NCI-H82 treated with DMSO at 0.1 percent for 48 hours (cell line): ENCODE measurements at regions not wholly inside any gene's neighbourhood (a gene's known extent, or its start where the extent isn't known, plus 50 kb on each side); places are given as distances from the start of the nearest gene placed in this dataset.
"Not testable (repeated sequence)": the region's sequence is repeated elsewhere in the genome, so short reads cannot be mapped to it uniquely, and the experiment has no call there.

ENCODE experiments used
- DNase-seq: peaks from one replicate; lab custom pipeline; 2025; ENCODE audit not compliant: unreplicated experiment; lab: John Stamatoyannopoulos, UW

DNA sequence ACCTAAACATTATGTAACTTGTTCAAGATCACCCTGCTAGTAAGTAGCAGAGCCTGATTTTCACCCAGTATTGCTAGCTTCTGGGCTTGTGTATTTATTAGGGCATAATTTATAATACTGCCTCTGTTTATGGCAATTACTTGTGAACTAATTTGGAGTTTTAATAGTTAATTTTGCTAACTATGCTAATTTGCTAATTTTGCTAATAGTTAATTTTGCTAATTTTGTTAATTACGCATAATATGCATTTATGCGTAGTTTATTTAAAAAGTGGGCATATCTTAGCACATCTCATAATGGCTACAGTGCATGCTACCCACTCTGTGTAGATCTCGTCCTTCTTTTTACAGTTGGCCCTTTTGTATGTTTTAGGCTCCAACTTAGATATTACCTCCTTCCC lies 898.1 kb upstream of the EPHA5 start:
- DNase-seq = no peak

DNA sequence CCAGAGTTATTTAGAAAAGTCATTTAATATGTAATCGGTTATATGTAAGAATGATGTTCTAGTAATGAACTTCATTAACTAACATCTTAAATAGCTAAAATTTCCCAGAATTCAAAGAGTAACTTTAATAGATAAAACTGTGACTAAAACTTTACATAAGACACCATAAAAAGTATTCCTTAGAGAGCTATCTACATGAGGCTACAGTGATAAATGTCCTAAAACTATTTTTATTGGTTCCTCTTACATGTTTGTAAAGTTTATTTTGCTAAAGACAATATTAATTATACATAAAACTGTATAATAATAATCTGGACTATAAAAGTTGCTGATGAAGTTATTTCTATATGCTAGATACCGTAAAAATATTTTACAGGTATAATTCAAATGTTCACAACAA lies 897.7 kb upstream of the EPHA5 start:
- DNase-seq = no peak

DNA sequence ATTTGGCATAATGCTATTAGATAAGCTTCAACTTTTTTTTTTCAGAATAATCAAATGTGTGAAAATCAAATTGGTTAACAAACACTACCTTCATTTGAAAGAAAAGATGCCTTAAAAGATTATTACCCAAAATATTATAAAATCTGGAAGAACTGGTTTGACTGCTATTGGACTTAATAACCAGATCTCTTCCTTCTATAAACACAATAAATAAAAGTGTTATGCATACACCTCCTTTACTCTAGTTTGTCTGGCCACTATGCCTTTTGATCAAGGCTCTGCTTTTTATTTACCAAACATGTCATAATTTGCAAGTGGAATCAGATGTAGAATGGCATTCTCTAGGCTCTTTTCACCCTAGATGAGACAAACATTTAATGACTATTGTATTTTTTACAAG lies 897.3 kb upstream of the EPHA5 start:
- DNase-seq = no peak

DNA sequence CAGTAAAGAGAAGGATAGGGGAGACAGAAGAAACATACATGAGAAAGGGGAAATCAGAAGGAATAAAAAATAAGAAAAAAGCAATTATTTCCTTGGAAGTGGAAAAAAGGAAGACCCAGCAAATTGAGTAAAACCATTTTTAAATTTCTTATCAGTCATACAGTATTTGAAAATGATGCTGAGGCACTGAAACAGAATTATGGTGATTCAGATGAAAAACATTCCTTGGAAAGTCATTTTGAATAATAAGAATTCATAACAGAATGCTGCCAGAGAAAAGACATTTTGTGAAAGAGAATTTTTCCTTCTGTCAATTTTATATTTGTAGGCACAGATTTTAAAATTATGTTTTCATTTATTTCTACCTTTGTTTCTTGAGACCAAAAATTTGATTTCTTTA lies 895.5 kb upstream of the EPHA5 start:
- DNase-seq = no peak

DNA sequence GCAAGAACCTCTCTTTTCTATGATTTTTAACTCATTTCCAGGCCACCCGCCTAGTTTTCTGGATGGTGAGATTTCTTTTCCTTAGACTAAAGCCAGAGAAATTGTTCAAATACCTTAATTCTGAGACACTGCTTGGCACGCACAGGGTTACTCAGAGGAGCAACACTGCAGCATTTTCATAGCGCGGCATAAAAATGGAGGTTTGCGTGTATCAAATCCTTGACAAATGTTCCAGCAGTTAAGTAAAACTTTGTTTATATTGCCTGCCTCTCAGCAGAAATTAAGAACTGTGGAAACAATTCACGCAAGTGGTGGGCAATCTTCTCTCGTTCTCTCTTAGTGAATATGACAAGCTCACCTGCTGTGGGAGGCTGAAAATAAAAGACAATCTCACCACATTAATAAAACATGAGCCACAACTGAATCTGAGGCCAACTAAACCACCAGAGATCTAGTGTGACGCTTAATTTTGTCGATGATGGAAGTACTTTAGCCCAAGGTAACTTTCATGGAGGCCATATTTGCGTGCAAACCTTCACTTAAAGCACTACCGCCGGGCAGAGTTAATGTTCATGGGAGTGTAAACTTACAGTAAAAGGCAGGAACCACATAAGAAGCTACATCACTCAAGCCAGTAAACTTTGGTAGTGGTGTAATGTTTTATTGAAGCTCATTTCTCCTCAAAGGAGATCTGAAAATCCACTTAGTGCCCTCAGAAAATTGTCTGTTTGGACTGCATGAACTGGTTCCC lies 894.8 kb upstream of the EPHA5 start:
- DNase-seq = no peak

DNA sequence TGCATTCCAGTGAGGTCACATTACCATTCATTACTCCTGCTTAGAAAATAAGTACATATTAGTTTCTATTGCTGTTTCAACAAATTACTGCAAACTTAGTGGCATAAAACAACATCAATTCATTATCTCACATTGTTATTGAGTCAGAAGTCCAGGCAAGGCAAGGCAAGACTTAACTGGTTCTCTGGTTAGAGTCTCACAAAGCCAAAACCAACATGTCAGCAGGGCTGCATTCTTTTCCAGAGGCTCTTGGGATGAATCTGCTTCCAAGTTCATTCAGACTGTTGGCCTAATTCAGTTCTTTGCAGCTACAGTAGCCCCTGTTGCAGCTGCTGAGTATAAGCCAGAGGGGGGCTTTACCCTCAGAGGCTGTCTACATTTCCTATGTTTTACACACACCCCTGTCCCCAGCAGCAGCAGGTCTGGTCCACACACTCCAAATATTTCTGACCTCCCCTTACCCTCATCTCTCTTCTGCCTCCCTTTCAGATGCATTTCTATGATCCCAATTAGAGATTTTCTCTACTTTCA lies 892.1 kb upstream of the EPHA5 start:
- DNase-seq = no peak

DNA sequence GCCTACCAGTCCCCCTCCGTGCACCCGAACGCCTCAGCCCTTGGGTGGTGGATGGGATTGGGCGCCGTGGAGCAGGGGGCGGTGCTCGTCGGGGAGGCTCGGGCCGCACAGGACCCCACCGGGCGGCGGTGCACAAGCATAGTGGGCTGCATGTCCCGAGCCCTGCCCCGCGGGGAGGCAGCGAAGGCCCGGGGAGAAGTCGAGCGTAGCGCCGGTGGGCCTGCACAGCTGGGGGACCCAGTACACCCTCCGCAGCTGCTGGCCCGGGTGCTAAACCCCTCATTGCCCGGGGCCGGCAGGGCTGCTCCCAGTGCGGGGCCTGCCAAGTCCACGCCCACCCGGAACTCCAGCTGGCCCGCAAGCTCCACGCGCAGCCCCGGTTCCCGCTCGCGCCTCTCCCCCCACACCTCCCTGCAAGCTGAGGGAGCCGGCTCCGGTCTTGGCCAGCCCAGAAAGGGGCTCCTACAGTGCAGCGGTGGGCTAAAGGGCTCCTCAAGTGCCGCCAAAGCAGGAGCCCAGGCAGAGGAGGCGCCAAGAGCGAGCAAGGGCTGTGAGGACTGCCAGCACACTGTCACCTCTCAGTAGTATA lies 891.3 kb upstream of the EPHA5 start:
- not testable (repeated sequence) for DNase-seq

DNA sequence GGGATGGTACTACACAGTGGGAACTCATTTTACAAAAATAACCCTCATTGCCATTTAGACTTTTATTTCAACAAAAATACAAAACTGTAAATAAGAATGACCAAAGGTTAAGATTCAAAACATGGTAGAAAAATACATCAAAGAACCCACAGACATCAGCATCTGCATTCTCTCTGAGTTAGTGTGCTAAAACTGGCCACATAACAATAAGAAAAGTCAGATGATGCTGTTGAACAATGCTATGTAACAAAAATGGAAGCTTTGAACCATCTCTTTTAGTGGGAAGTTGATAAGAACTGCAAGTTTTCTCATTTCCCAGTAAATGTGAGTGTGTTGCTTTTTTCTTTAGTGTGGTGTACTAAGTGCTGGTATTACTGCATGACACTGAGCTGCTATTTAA lies 888.4 kb upstream of the EPHA5 start:
- no peak for DNase-seq

DNA sequence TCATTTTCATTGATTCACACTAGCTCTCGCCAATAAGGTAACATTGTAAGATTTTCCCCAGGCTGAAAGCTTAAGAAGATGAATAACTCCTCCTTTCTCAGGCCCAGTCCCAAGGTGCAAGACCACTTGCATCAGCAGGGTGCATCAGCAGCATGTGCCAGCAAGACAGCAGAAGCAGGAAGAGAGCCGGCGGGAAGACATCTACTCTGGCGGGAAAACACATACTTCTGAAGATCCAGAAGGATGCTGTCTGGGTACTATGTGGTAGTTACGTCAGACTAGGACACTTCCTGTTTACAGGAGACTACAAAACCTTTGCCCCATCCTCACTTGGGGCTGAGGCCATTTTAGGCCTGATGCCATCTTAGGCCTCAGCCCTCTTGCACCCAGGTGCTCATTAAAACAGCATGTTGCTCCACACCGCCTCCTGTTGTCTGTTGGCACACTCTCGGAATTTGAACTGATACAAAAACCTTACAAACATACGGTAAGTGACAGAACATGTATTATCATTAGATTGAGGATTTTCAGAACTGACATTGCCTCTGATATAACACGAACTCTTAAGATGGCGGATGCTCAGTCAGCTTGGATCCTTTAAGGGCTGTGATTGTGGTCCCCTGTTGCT lies 886.5 kb upstream of the EPHA5 start:
- DNase-seq = no peak

DNA sequence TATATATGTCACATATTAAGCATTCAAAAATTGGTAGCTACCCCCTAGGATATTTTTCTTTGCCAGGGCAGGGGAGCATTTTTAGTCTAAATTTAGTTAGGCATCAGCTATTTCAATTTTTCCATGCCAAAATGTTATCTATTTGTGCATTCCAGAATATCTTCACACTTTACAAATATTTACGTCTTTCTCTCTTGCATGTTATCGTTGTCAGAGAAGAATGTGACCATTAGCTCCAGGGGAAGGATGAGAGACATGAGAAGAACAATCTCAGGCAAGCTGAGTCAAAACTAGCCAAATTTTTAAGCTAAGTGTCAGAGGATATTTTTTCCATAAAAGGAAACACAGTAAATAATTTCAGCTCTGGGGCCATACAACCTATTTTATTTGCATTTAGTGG lies 885.0 kb upstream of the EPHA5 start:
- DNase-seq = no peak

DNA sequence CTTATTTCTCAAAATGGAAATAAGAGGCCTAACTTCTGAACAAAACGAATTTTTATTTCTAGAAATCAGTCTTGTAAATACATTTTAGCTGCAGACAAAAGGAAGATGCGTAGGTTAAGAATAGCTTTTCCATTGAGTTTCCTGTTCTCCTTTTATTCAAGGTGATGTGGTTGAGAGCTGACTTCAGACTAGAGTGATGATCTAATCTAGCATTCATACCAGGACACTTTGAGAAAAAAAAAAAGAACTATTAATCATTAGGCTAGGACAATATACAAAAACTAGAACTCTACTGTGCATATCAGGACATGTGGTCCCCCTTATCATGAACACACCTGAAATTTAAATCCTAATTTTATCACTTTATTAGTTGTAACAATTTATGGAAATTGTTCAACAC lies 884.5 kb upstream of the EPHA5 start:
- no peak for DNase-seq

DNA sequence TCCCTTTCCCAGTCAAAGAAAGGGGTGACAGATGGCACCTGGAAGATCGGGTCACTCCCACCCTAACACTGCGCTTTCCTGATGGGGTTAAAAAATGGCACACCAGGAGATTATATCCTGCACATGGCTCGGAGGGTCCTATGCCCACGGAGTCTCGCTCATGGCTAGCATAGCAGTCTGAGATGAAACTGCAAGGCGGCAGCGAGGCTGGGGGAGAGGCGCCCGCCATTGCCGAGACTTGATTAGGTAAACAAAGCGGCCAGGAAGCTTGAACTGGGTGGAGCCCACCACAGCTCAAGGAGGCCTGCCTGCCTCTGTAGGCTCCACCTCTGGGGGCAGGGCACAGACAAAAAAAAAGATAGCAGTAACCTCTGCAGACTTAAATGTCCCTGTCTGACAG lies 875.0 kb upstream of the EPHA5 start:
- DNase-seq = not testable (repeated sequence)

DNA sequence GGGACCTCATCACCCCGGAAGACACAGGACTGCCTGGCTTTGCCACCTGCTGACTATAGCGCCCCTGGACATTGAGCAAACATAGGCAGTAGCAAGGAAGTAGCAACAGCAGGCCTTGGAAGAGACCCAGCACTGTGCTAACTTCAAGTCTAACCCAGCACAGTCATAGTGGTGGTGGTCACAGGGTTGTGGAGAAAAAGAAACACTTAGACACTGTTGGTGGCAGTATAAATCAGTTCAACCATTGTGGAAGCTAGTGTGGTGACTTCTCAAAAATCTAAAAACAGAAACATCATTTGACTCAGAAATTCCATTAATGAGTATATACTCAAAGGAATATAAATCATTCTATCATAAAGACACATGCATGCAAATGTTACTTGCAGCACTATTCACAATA lies 874.0 kb upstream of the EPHA5 start:
- no peak for DNase-seq

DNA sequence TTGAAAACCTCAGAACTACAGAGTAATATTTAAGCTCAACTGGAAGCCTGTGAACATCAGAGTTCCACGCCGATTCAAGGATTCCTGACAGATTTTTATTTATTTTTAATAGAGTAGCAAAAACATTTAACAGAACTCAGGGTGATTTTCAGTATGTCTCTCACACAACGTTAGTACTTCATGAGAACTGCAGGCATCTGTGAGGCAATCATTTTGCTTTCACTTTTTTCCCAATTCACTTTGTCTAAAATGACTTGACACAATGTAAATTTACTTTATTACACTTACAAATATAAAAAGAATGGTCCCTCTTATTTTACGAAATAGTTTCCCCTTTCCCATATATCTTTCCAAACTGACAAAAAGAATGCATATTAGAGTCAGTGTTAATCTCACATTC lies 869.5 kb upstream of the EPHA5 start:
- no peak for DNase-seq

DNA sequence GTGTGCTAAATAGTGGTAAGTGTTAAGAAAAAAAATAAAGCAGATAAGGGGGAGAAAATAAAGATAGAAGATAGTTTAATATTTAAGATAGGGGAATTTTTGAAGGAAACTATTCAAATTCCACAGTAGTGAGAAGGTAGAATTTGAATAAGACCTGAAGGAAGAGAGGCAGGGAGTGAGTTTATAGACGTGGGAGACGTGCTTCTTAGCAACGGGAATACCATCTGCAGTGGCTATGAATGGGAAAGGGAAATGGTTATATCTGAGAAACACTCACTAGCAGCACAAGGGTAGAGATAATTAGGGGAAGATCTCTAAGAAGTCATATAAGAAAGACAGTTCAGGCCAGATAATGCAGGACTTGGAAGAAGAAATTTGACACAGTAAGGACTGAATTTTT lies 854.5 kb upstream of the EPHA5 start:
- DNase-seq = no peak

DNA sequence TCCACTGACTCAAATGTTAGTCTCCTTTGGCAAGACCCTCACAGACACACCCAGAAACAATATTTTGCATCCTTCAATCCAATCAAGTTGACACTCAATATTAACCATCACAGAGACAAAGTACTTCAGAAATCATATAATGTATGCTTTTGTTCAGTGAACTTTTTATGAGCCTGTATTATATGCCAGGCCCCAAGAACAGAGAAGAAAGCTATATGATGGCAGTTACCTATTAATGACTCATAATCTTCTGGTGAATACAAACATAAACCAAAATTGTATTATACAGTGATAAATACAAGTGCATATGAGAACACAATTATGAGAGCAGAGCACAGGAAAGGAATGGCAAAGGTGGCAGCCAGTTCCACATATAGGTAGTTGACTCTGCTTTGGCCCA lies 852.0 kb upstream of the EPHA5 start:
- DNase-seq = no peak

DNA sequence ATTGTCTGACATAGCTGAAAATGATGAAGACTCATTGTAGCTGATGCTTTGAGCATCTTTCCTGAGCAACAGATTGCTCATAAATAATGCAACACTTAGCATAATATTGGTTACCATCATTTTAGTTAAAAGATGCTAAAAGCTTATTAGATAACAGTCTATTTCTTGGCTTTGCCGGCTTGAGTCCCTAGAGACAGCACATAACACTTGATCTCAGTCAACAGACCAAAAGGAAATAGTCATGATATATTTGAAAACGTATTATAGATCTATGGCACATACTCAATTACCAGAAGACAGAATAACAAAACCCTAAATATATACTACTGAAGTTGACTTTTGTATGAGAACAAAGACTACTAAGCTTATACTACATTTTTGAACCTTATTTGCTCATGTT lies 846.7 kb upstream of the EPHA5 start:
- no peak for DNase-seq

DNA sequence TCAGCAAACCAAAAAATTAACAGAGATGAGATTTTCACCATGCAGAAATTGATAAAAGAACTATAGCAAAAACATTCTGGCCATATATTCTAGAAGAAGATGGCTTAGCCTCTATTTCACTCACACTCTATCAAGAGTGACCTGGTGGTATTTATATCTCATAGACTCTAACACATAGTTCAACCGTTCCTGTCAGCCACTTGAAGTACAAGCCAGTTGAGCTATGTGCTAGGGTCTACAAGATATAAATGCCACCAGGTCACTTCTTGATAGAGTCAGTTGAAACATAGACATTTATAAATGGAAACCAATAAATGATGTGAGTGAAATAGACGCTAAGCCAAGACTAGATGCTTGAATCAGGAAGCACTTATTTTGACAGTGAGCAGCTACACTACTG lies 836.7 kb upstream of the EPHA5 start:
- DNase-seq = no peak

DNA sequence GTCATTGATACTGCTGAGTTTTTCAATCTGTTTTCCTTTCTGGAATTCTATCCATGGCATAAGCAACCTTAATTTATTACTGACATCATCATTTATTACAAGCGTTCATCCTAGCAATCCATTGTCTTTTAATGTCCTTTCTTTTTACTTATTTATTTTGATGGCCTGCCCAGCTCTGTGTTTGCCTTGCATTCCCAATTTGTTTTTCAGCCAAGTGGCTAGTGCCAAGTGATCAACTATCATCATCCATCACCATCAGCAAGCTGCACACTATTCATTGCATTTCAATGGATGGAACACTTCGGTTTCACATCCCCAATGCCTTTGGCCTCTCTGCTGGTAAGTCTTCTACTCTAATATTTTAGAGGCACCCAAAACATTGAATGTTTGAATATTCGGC lies 831.7 kb upstream of the EPHA5 start:
- DNase-seq = no peak

DNA sequence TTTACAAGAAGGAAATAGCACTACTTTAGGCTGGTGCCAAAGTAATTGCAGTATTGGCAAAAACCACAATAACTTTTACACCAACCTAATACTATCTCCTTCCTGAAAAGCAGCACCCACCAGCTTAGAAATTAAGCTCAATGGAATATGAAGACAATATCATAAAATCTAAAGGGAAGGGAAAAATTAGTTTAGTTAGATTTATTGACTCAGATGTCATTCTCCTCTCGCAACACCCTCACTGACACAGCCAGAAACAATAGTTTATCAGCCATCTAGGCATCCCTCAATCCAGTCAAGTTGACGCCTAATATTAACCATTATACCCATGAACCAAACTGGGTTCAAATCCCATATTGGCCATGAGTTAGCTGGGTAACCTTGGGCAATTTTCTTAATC lies 820.4 kb upstream of the EPHA5 start:
- DNase-seq = no peak

DNA sequence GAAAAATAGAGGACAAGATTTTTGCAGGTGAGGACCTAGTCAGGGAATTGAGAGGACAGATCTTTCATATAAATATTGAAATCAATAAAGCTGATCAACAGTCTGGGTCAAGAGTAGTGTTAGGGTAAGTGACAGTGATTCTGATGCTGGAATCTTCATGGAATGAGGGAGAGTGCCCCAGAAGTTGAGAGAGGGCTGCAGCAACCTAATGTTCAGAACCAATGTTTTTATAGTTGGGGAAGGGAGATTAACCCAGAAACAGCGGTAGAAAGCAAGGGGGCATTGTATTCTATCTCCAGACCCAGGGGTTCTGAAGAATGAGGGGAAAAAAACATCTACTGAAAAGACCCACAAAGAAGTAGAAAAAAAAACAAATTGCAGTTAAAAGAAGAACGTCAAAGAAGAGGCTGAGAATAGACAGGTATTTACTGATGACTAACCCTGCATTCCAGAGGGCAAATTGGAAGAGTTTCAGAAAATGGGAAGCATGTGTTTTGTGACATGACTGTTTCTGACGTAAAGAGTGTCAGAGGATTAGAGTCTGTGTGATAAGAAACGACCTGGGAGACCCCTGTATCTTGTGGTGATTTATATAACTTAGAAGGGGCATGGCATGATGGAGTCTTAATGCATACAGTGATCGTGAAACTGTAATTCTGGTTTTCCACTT lies 819.6 kb upstream of the EPHA5 start:
- DNase-seq = no peak

DNA sequence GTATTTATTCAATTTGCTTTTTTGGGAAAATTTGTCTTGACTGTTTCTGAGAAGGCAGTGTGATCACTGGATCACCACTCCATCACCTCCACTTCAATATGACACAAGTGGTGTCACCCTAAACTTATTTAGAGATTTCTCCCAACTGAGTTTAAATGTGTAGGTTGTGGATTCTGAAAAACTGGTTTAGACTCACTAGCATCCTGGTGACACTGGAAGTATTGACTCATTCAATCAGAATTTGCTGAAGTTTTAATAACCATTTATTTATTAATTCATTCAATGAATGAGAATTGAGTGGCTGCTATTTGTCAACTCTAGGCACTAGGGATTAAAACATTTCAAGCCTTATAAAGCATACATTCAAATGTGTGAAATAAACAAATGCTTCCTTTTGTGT lies 819.1 kb upstream of the EPHA5 start:
- no peak for DNase-seq
